ENCODE measurements at regions not wholly inside any gene's neighbourhood (a gene's known extent, or its start where the extent isn't known, plus 50 kb on each side); places are given as distances from the start of the nearest gene placed in this dataset.
"Not testable (repeated sequence)": the region's sequence is repeated elsewhere in the genome, so short reads cannot be mapped to it uniquely, and the experiment has no call there.

DNA sequence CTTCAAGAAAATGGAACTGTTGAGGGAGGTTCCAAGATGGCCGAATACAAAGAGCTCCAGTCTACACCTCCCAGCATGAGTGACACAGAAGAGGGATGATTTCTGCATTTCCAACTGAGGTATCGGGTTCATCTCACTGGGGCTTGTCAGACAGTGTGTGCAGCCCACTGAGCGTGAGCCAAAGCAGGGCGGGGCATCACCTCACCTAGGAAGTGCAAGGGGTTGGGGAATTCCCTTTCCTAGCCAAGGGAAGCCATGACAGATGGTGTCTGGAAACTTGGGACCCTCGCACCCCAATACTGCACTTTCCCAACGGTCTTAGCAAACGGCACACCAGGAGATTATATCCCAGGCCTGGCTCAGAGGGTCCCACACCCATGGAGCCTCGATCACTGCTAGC lies 77.3 kb downstream of the POU4F1 start:
- not testable (repeated sequence) for TF ChIP-seq EZH2 (conservative IDR thresholded peaks at IDR 0.05; ENCODE audit: low read depth, low read length); HOXA7 (CRISPR knock-in tag; IDR thresholded peaks at IDR 0.05); ATF1 (CRISPR knock-in tag; IDR thresholded peaks at IDR 0.05)
- TF ChIP-seq, protein P1, sequence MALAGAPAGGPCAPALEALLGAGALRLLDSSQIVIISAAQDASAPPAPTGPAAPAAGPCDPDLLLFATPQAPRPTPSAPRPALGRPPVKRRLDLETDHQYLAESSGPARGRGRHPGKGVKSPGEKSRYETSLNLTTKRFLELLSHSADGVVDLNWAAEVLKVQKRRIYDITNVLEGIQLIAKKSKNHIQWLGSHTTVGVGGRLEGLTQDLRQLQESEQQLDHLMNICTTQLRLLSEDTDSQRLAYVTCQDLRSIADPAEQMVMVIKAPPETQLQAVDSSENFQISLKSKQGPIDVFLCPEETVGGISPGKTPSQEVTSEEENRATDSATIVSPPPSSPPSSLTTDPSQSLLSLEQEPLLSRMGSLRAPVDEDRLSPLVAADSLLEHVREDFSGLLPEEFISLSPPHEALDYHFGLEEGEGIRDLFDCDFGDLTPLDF (CRISPR knock-in tag; IDR thresholded peaks at IDR 0.05), result not testable (repeated sequence)
- TF ChIP-seq, protein P2, sequence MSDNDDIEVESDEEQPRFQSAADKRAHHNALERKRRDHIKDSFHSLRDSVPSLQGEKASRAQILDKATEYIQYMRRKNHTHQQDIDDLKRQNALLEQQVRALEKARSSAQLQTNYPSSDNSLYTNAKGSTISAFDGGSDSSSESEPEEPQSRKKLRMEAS (IDR thresholded peaks at IDR 0.05), result not testable (repeated sequence)
- TF ChIP-seq, protein P3, sequence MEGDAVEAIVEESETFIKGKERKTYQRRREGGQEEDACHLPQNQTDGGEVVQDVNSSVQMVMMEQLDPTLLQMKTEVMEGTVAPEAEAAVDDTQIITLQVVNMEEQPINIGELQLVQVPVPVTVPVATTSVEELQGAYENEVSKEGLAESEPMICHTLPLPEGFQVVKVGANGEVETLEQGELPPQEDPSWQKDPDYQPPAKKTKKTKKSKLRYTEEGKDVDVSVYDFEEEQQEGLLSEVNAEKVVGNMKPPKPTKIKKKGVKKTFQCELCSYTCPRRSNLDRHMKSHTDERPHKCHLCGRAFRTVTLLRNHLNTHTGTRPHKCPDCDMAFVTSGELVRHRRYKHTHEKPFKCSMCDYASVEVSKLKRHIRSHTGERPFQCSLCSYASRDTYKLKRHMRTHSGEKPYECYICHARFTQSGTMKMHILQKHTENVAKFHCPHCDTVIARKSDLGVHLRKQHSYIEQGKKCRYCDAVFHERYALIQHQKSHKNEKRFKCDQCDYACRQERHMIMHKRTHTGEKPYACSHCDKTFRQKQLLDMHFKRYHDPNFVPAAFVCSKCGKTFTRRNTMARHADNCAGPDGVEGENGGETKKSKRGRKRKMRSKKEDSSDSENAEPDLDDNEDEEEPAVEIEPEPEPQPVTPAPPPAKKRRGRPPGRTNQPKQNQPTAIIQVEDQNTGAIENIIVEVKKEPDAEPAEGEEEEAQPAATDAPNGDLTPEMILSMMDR (CRISPR knock-in tag; IDR thresholded peaks at IDR 0.05), result not testable (repeated sequence)

Measured in HepG2 (cell line).